ENCODE measurements at regions not wholly inside any gene's neighbourhood (a gene's known extent, or its start where the extent isn't known, plus 50 kb on each side); places are given as distances from the start of the nearest gene placed in this dataset.
A peak's percentile ranks its signal among the peaks of the same experiment; 100 is the strongest.
"Not testable (repeated sequence)": the region's sequence is repeated elsewhere in the genome, so short reads cannot be mapped to it uniquely, and the experiment has no call there.

GRCh38 chr6:30832864-30833263, 51.5 kb upstream of the DDR1 start:
- DNase-seq (ENCODE audit: low read depth), result no peak

GRCh38 chr6:30830438-30830837, 53.9 kb upstream of the DDR1 start:
- DNase-seq (ENCODE audit: low read depth), result no peak

- no peak for DNase-seq (ENCODE audit: low read depth)
Measured at GRCh38 chr6:30829639-30830255, 54.6 kb upstream of the DDR1 start.

DNA sequence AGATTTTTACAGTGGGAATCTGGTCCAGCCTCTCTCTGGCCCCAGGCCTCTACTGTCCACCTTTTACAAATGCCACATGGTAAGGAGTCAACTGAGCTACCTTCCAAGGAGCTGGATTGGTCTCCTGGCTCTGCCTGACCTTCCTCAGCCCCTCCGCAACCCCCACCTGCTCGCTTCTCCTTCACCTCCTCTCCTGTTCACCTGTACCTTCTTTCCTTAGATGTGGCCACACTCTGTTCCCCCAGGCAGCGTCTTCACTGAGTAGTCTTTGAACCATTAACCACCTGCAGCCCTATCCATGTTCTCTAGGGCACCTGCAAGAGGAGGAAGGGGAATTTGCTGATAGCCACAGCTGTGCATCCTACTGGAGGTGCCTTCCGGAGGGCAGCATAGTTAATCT, 55.3 kb upstream of the DDR1 start:
- DNase-seq (ENCODE audit: low read depth), result no peak

GRCh38 chr6:30828027-30828962, 56.0 kb upstream of the DDR1 start:
- DNase-seq (ENCODE audit: low read depth), result peak; percentile 90

DNA sequence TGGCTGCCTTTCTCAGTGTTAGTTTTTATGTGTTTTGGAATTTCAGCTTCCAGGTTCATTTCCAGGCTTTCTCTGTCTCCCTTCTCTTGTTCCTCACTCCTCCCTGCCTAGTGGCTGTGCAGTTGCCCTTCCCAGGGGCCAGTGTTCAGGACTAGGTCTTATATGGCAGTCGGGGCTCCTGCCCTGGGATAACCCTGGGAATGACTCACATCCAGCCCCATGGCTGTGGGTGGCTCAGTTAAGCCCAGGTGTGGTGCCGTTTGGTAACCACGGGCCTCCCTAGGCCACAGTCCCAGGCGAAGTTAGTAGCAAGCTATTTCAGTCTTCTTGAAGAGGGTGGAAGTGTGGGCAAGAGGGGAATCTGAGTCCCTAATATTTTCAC, 57.4 kb upstream of the DDR1 start:
- peak; percentile 92 for DNase-seq (ENCODE audit: low read depth)

DNA sequence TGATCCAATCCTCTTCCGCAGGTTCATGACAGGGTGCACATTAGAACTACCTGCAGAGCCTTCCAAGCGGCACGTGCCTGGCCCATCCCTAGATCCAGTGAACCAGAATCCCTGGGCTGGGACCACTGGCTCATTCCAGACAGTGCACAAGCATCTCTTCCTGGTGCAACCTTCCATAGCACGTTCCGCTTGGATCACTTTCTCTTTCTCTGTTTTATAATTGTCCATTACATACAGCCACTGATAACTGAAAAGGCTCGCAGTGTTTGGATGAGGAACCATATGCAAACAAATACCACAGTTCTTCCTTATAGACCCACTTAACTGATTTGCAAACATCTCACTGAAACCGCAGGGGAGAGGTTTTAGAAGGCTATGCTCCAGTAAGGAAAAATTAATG, 59.6 kb upstream of the DDR1 start:
- DNase-seq (ENCODE audit: low read depth), result no peak

- no peak for DNase-seq (ENCODE audit: low read depth)
Measured at GRCh38 chr6:30823534-30823865, 60.8 kb upstream of the DDR1 start.

DNA sequence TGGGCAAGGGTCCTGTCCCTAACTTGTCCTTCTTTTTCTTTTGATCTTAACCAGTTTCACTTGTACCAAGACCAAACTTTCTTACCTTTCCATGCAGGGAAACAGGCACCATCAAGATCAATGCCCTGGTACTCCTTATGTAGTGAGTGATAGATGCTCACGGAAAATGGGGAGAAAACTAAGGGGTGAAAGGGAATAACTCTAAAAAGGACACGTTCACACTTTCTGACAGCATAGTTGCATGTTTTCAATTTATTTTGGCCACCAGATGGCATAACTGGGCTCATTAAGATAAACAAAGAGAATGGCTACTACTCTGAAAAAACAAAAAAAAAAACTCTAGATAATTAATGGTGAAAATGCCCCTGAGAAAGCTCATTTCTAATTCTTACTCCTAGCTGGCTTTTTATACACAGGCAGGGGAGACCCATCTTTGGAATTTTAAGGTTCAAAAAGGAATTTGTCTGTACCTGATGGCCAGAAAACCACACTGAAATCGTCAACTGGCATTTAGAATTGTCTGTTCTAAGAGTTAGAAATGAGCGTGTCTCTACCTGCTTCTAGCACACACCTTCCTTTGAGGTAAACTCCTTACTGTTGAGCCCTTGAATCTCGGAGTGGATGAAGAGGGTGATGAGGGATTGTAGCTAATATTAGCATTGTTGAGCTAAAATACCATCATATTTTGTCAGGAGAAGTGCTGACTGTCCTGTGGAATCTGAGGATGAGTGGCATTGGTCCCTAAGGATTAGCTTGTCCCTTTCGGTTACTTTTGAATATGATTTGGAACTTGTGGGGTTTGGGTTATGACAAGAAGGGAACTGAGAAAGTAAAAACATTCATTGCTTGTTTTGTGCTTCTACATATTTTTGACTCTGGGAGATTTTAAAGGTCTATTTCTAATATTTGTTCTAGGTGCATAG, 62.2 kb upstream of the DDR1 start:
- peak; percentile 64 for DNase-seq (ENCODE audit: low read depth)

- peak; percentile 93 for DNase-seq (ENCODE audit: low read depth)
Measured at GRCh38 chr6:30820193-30820592, 64.1 kb upstream of the DDR1 start.

DNA sequence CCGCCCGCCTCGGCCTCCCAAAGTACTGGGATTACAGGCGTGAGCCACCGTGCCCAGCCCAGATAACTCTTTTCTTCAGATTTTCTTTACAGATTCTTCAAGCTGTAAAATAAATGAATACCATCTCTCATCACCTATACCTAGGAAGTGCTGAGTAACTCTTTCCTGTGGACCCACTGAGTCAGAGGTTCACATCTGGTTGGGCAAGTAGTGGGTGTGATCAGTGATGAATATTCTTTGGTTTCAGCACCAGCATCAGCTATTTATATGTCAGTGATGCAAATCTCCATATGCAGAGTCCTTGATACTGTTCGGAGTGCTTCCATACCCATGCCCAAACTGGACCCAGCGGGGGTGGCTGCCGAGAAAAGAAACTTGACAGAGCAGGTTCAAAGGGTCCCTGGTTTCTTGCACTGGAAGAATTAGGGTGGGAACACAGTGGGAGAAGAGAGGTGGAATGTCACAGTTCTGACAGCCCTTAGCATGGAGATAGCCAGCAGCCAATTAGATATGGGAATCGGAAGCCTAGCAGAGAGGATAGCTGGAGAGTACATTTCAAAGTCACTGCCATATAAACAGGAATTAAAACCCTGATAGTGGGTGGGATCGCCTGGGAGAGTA, 64.9 kb upstream of the DDR1 start:
- DNase-seq (ENCODE audit: low read depth), result peak; percentile 23

DNA sequence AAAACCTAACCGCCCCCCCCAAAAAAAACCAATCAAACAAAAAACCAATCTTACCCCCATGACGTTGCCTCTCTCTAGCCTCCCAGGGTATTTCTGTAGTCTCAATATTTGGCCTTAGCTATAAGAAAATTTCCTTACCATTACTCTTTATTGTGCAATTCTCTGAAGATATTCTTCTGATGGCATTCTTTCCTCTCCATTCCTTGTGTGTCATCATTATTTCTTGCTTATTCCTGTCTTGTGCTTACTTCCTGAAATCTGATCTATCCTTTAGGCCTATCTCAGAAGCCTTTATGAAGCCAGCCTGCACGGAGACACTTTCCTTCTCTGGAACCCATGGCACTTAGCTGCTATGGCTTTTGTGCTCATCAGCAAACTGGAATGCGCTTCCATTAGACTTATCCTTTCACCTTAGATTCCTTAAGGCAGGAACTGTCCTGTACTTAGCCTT, 65.9 kb upstream of the DDR1 start:
- DNase-seq (ENCODE audit: low read depth), result peak; percentile 79

DNA sequence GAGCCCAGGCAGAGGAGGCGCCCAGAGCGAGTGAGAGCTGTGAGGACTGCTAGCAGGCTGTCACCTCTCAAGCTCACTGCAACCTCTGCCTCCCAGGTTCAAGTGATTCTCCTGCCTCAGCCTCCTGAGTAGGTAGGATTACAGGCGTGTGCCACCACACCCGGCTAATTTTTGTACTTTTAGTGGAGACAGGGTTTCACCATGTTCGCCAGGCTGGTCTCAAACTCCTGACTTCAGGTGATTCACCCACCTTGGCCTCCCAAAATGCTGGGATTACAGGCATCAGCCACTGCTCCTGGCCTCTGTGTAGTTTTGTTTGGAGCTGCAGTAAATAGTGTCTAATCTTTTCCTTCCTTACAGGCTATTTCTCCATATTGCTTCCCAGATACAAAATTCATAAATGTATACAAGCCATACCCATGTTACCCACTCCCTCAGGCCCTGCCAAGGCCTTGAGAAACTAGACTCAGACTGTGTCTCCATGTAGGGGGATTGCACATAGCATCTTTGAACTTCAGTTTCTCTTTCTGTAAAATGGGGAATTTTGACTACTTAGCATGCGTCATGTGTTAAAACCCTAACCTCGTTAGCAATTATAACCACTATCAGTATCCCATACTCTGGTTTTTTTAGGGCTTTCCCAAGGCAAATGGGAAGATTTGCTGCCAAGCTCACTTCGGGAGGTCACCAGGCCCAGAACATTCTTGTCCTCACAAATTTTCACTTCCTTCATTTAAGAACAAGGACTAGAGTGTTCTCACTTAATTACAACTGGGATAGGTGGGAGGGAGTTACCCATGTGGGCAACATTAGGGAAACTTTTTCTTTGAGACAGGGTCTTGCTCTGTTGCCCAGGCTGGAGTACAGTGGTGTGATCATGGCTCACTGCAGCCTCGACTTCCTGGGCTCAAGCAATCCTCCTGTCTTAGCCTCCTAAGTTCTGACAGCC, 67.3 kb upstream of the DDR1 start:
- DNase-seq (ENCODE audit: low read depth), result no peak

DNA sequence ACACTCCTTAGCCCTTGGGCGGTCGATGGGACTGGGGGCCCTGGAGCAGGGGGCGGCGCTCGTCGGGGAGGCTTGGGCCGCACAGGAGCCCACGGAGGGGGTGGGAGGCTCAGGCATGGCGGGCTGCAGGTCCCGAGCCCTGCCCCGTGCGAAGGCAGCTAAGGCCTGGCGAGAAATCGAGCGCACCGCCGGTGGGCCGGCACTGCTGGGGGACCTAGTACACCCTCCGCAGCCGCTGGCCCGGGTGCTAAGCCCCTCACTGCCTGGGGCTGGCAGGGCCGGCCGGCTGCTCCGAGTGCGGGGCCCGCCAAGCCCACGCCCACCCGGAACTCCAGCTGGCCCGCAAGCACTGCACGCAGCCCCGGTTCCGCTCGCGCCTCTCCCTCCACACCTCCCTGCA, 68.0 kb upstream of the DDR1 start:
- DNase-seq (ENCODE audit: low read depth), result not testable (repeated sequence)

DNA sequence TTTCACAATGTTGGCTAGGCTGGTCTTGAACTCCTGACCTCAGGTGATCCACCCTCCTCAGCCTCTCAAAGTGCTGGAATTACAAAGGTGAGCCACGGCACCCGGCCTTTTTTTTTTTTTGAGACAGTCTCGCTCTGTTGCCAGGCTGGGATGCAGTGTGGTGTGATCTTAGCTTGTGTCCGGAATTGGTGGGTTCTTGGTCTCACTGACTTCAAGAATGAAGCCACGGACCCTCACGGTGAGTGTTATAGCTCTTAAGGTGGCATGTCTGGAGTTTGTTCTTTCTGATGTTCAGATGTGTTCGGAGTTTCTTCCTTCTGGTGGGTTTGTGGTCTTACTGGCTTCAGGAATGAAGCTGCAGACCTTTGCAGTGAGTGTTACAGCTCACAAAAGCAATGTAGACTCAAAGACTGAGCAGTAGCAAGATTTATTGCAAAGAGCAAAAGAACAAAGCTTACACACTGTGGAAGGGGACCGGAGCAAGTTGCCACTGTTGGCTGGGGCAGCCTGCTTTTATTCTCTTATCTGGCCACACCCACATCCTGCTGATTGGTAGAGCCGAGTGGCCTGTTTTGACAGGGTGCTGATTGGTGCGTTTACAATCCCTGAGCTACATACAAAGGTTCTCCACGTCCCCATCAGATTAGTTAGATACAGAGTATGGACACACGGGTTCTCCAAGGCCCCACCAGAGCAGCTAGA, 69.1 kb upstream of the DDR1 start:
- DNase-seq (ENCODE audit: low read depth), result peak; percentile 24

GRCh38 chr6:30814146-30815040, 69.9 kb upstream of the DDR1 start:
- peak; percentile 87 for DNase-seq (ENCODE audit: low read depth)

GRCh38 chr6:30813631-30814145, 69.3 kb upstream of the IER3 start:
- peak; percentile 55 for DNase-seq (ENCODE audit: low read depth)

- DNase-seq (ENCODE audit: low read depth), result no peak
Measured at GRCh38 chr6:30810813-30811339, 66.5 kb upstream of the IER3 start.

All from RPMI7951 (cell line).